HCEC 1CT (cell line): ENCODE measurements at regions not wholly inside any gene's neighbourhood (a gene's known extent, or its start where the extent isn't known, plus 50 kb on each side); places are given as distances from the start of the nearest gene placed in this dataset.
"Not testable (repeated sequence)": the region's sequence is repeated elsewhere in the genome, so short reads cannot be mapped to it uniquely, and the experiment has no call there.

Source experiments
- DNase-seq: peaks from one replicate; pipeline ENCODE4 v3.0.0-alpha.2; 2017

- DNase-seq: no peak
These were observed 95.3 kb upstream of the GADD45A start for GRCh38 chr1:67589519-67590233.

GRCh38 chr1:67590329-67590728 is 94.7 kb upstream of the GADD45A start:
- no peak for DNase-seq

- DNase-seq: no peak
These were observed 90.2 kb upstream of the GADD45A start for GRCh38 chr1:67594764-67595163.

- DNase-seq: no peak
These were observed 88.3 kb upstream of the GADD45A start for GRCh38 chr1:67596674-67597073.

GRCh38 chr1:67597336-67597735 is 87.7 kb upstream of the GADD45A start:
- DNase-seq: peak; percentile 46

GRCh38 chr1:67599085-67599484 is 85.9 kb upstream of the GADD45A start:
- DNase-seq: no peak

- no peak for DNase-seq
These were observed 83.5 kb upstream of the GADD45A start for GRCh38 chr1:67601539-67601938.

GRCh38 chr1:67601955-67602354 is 83.0 kb upstream of the GADD45A start:
- DNase-seq: no peak

GRCh38 chr1:67604778-67605177 is 80.2 kb upstream of the GADD45A start:
- no peak for DNase-seq

GRCh38 chr1:67605209-67605780 is 79.7 kb upstream of the GADD45A start:
- no peak for DNase-seq

- no peak for DNase-seq
These were observed 77.7 kb upstream of the GADD45A start for GRCh38 chr1:67607286-67607685.

- DNase-seq: no peak
These were observed 77.3 kb upstream of the GADD45A start for GRCh38 chr1:67607699-67608098.

- DNase-seq: no peak
These were observed 76.1 kb upstream of the GADD45A start for GRCh38 chr1:67608661-67609576.

GRCh38 chr1:67609577-67610341 is 75.2 kb upstream of the GADD45A start:
- no peak for DNase-seq

- DNase-seq: no peak
These were observed 74.6 kb upstream of the GADD45A start for GRCh38 chr1:67610450-67610849.

GRCh38 chr1:67611846-67612245 is 73.2 kb upstream of the GADD45A start:
- DNase-seq: no peak

- DNase-seq: no peak
These were observed 72.2 kb upstream of the GADD45A start for GRCh38 chr1:67612788-67613241.

- not testable (repeated sequence) for DNase-seq
These were observed 71.5 kb upstream of the GADD45A start for GRCh38 chr1:67613479-67613878.

- DNase-seq: peak; percentile 45
These were observed 70.5 kb upstream of the GADD45A start for GRCh38 chr1:67614511-67614934.

- DNase-seq: no peak
These were observed 69.1 kb upstream of the GADD45A start for GRCh38 chr1:67615886-67616285.

GRCh38 chr1:67616394-67616985 is 68.5 kb upstream of the GADD45A start:
- no peak for DNase-seq

- DNase-seq: peak; percentile 76
These were observed 66.5 kb upstream of the GADD45A start for GRCh38 chr1:67618285-67619018.
